ENCODE measurements at regions not wholly inside any gene's neighbourhood (a gene's known extent, or its start where the extent isn't known, plus 50 kb on each side); places are given as distances from the start of the nearest gene placed in this dataset.
"Not testable (repeated sequence)": the region's sequence is repeated elsewhere in the genome, so short reads cannot be mapped to it uniquely, and the experiment has no call there.

GRCh38 chr6:119511024-119511423, 161.5 kb upstream of the MAN1A1 start:
- DNase-seq = no peak

- DNase-seq = no peak
These were observed 160.7 kb upstream of the MAN1A1 start for GRCh38 chr6:119510246-119510645.

GRCh38 chr6:119506631-119507174, 157.1 kb upstream of the MAN1A1 start:
- DNase-seq = no peak

GRCh38 chr6:119501798-119502483, 152.4 kb upstream of the MAN1A1 start:
- no peak for DNase-seq

- no peak for DNase-seq
These were observed 150.2 kb upstream of the MAN1A1 start for GRCh38 chr6:119499797-119500196.

- no peak for DNase-seq
These were observed 148.6 kb upstream of the MAN1A1 start for GRCh38 chr6:119497988-119498727.

GRCh38 chr6:119495230-119495683, 145.7 kb upstream of the MAN1A1 start:
- DNase-seq = no peak

- DNase-seq = no peak
These were observed 144.4 kb upstream of the MAN1A1 start for GRCh38 chr6:119493980-119494379.

- not testable (repeated sequence) for DNase-seq
These were observed 141.6 kb upstream of the MAN1A1 start for GRCh38 chr6:119491112-119491511.

GRCh38 chr6:119490050-119490449, 140.5 kb upstream of the MAN1A1 start:
- not testable (repeated sequence) for DNase-seq

- DNase-seq = no peak
These were observed 135.0 kb upstream of the MAN1A1 start for GRCh38 chr6:119484598-119484997.

GRCh38 chr6:119483908-119484307, 134.3 kb upstream of the MAN1A1 start:
- DNase-seq = no peak

- DNase-seq = no peak
These were observed 133.3 kb upstream of the MAN1A1 start for GRCh38 chr6:119482850-119483285.

- no peak for DNase-seq
These were observed 132.4 kb upstream of the MAN1A1 start for GRCh38 chr6:119481976-119482375.

GRCh38 chr6:119480961-119481497, 131.5 kb upstream of the MAN1A1 start:
- DNase-seq = no peak

GRCh38 chr6:119479860-119480655, 130.5 kb upstream of the MAN1A1 start:
- no peak for DNase-seq

- DNase-seq = no peak
These were observed 127.0 kb upstream of the MAN1A1 start for GRCh38 chr6:119476554-119476953.

GRCh38 chr6:119476024-119476423, 126.5 kb upstream of the MAN1A1 start:
- DNase-seq = no peak

- no peak for DNase-seq
These were observed 121.5 kb upstream of the MAN1A1 start for GRCh38 chr6:119470893-119471542.

GRCh38 chr6:119467488-119468081, 118.0 kb upstream of the MAN1A1 start:
- DNase-seq = no peak

GRCh38 chr6:119466226-119466625, 116.7 kb upstream of the MAN1A1 start:
- no peak for DNase-seq

GRCh38 chr6:119463081-119463626, 113.6 kb upstream of the MAN1A1 start:
- no peak for DNase-seq

Measured in 8988T (cell line).